A549 (cell line): ENCODE measurements at regions not wholly inside any gene's neighbourhood (a gene's known extent, or its start where the extent isn't known, plus 50 kb on each side); places are given as distances from the start of the nearest gene placed in this dataset.

Experiments used
- ATAC-seq, 2 experiments: fragments of 200-7000 bp in 1 of 2; fragments of >200 bp in 1 of 2; cut with Nextera tagmentation in 1 of 2; cut with Tn5 transposase in 1 of 2; 3 replicates each; pipeline versions ENCODE4 v1.8.0 to v1.9.1; 2018 to 2020; ENCODE audit warnings: mild to moderate bottlenecking in 1 of 2, moderate library complexity in 1 of 2
- CTCF ChIA-PET: fragments of 300-600 bp; sonication (Branson Sonifier 250); formaldehyde crosslinking; extraction: SDS; loops from one replicate; lab custom pipeline; 2021; ENCODE audit warnings: antibody characterized with exemption, inconsistent platforms; lab: Yijun Ruan, JAX
- POLR2A ChIA-PET: fragments of 350-600 bp; formaldehyde crosslinking; extraction: SDS; loops from one replicate; lab custom pipeline; 2021; ENCODE audit warnings: antibody characterized with exemption, inconsistent platforms; lab: Yijun Ruan, JAX
- DNase-seq, 2 experiments: peaks; one replicate each; pipeline versions ENCODE4 v3.0.0 to v3.0.0-alpha.2; 2011 to 2016; ENCODE audit warnings: low read depth in 1 of 2, low spot score in 1 of 2
- FAIRE-seq: peaks from 2 replicates; lab custom pipeline; 2011; peaks lifted over from hg19 to GRCh38; lab: Jason Lieb, UNC
- H3K27ac ChIP-seq, 2 experiments: fragments of >200 bp; sonication (Bioruptor Twin); formaldehyde crosslinking; 3 replicates each; pipeline ENCODE4 v1.5.1; 2016 to 2017
- H3K4me1 ChIP-seq: fragments of >200 bp; sonication (Bioruptor Twin); formaldehyde crosslinking; 3 replicates; pipeline ENCODE4 v1.6.1; 2016
- H3K4me2 ChIP-seq: fragments of >200 bp; sonication (Bioruptor Twin); formaldehyde crosslinking; 3 replicates; pipeline ENCODE4 v1.6.1; 2016
- H3K4me3 ChIP-seq: fragments of >200 bp; sonication (Bioruptor Twin); formaldehyde crosslinking; 3 replicates; pipeline ENCODE4 v1.5.1; 2016
- H3K9me3 ChIP-seq: fragments of >200 bp; sonication (Bioruptor Twin); formaldehyde crosslinking; 3 replicates; pipeline ENCODE4 v1.6.1; 2016
- BHLHE40 ChIP-seq: IDR thresholded peaks from 2 replicates; pipeline ENCODE4 v1.6.1; 2012; ENCODE audit warnings: low read depth, low read length, inconsistent platforms
- CBX8 ChIP-seq: fragments of 200-600 bp; sonication (generic); IDR thresholded peaks from 2 replicates; pipeline ENCODE4 v1.6.1; 2016
- CEBPB ChIP-seq, 2 experiments: fragments of >200 bp in 1 of 2; sonication (Bioruptor Twin) in 1 of 2; formaldehyde crosslinking in 1 of 2; IDR thresholded peaks; 2 replicates each; pipeline ENCODE4 v1.6.1; 2012 to 2016
- CHD4 ChIP-seq: fragments of 200-600 bp; sonication (generic); IDR thresholded peaks from 2 replicates; pipeline ENCODE4 v1.6.1; 2016; ENCODE audit warnings: antibody characterized with exemption, mild to moderate bottlenecking, borderline replicate concordance
- CTCF ChIP-seq: fragments of >200 bp; sonication (Bioruptor Twin); formaldehyde crosslinking; IDR thresholded peaks from 3 replicates; pipeline ENCODE4 v1.5.1; 2016
- FOXS1 ChIP-seq: fragments of 250-450 bp; sonication (Bioruptor Pico); IDR thresholded peaks from 2 replicates; pipeline ENCODE4 v1.5.0; 2020; ENCODE audit warnings: mild to moderate bottlenecking, moderate library complexity
- HOXB5 ChIP-seq: fragments of 250-450 bp; sonication (Bioruptor Pico); IDR thresholded peaks from 2 replicates; pipeline ENCODE4 v1.5.0; 2020; ENCODE audit warnings: mild to moderate bottlenecking, moderate library complexity
- JUN ChIP-seq, 2 experiments: fragments of >200 bp; sonication (Bioruptor Twin); formaldehyde crosslinking; IDR thresholded peaks; 2 replicates in 1 of 2; 3 replicates in 1 of 2; pipeline ENCODE4 v1.6.1; 2016 to 2017
- JUNB ChIP-seq: fragments of >200 bp; sonication (Bioruptor Twin); formaldehyde crosslinking; IDR thresholded peaks from 2 replicates; pipeline ENCODE4 v1.6.1; 2016
- KDM5A ChIP-seq: fragments of 200-600 bp; sonication (generic); IDR thresholded peaks from 2 replicates; pipeline ENCODE4 v1.6.1; 2016; ENCODE audit warnings: antibody characterized with exemption, mild to moderate bottlenecking
- MAX ChIP-seq: IDR thresholded peaks from 2 replicates; pipeline ENCODE4 v1.6.1; 2012
- NFE2L2 ChIP-seq: fragments of 150-350 bp; conservative IDR thresholded peaks from 2 replicates; pipeline ENCODE4 v1.6.1; 2014; ENCODE audit warnings: low read length
- NPAS2 ChIP-seq: fragments of 250-450 bp; sonication (Bioruptor Pico); IDR thresholded peaks from 2 replicates; pipeline ENCODE4 v1.8.0; 2022; ENCODE audit warnings: mild to moderate bottlenecking, moderate library complexity, borderline replicate concordance
- NR3C1 ChIP-seq: fragments of >200 bp; sonication (Bioruptor Twin); formaldehyde crosslinking; IDR thresholded peaks from 3 replicates; pipeline ENCODE4 v1.6.1; 2017
- PHF8 ChIP-seq: fragments of 200-600 bp; sonication (generic); IDR thresholded peaks from 2 replicates; pipeline ENCODE4 v1.6.1; 2016; ENCODE audit warnings: low read depth, mild to moderate bottlenecking, antibody characterized with exemption, moderate library complexity, borderline replicate concordance
- POLR2A ChIP-seq: IDR thresholded peaks from 2 replicates; pipeline ENCODE4 v1.6.1; 2012; ENCODE audit warnings: mild to moderate bottlenecking, low read length
- RCOR1 ChIP-seq: fragments of 150-350 bp; IDR thresholded peaks from 2 replicates; pipeline ENCODE4 v1.6.1; 2014; ENCODE audit warnings: antibody characterized with exemption, low read length, low read depth
- SMC3 ChIP-seq: fragments of >200 bp; sonication (Bioruptor Twin); formaldehyde crosslinking; IDR thresholded peaks from 3 replicates; pipeline ENCODE4 v1.6.1; 2018; ENCODE audit warnings: inconsistent platforms
- SREBF2 ChIP-seq: fragments of 450-650 bp; IDR thresholded peaks from 2 replicates; pipeline ENCODE4 v1.6.1; 2014; ENCODE audit warnings: mild to moderate bottlenecking, moderate library complexity
- TFCP2L1 ChIP-seq: fragments of 250-450 bp; sonication (Bioruptor Pico); IDR thresholded peaks from 2 replicates; pipeline ENCODE4 v1.5.0; 2021; ENCODE audit warnings: mild to moderate bottlenecking
- ZFP36 ChIP-seq: fragments of 450-650 bp; IDR thresholded peaks from 2 replicates; pipeline ENCODE4 v1.6.1; 2014; ENCODE audit warnings: borderline replicate concordance; ENCODE audit not compliant: partially characterized antibody
- ZNF302 ChIP-seq: fragments of 250-450 bp; sonication (Bioruptor Pico); IDR thresholded peaks from 2 replicates; pipeline ENCODE4 v1.9.0; 2021; ENCODE audit warnings: inconsistent platforms, mild to moderate bottlenecking, moderate library complexity
- WGBS: methylation state at CpG from one replicate; pipeline ENCODE4 v1.1.6; 2017; ENCODE audit errors: missing lambda C conversion rate; 5-methylcytosine and 5-hydroxymethylcytosine counted together
- TF ChIP-seq, protein P1 (sequence below): fragments of 200-600 bp; sonication (generic); IDR thresholded peaks from 2 replicates; pipeline ENCODE4 v1.6.1; 2016; ENCODE audit warnings: antibody characterized with exemption, mild to moderate bottlenecking, moderate library complexity
- TF ChIP-seq, protein P2 (sequence below): IDR thresholded peaks from 2 replicates; pipeline ENCODE4 v1.6.1; 2012; ENCODE audit warnings: low read depth, borderline replicate concordance
- TF ChIP-seq, protein P3 (sequence below): fragments of >200 bp; sonication (Bioruptor Twin); formaldehyde crosslinking; IDR thresholded peaks from 3 replicates; pipeline ENCODE4 v1.6.1; 2016

DNA sequence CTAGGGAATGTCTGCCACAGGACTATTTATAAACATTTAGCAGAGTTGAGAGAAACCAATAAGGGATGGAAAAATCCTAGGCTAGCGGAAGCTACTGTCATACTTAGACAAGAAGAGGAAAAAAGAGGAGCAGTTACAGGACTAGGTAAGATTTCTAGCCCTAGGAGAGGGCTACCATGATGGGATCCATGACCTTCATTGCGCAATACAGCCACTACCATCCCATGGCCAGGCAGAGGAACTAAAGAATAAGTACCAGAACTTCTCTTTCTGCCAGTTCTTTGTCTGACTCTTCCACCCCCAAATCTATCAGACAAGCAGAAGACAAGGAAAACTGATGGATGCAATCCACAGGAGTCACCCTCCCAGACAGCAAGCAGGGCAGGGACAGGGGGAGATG lies 417.0 kb upstream of the CHST9 start:
- DNase-seq (no peak), ATAC-seq (no peak), FAIRE-seq (no peak)
- TF ChIP-seq NFE2L2 (no peak), CEBPB (IDR thresholded peaks at IDR 0.05) (peak in 1 of 2 experiments; percentile 30; a peak in 1 of 4 replicates), SREBF2 (no peak)
- WGBS = 48% methylated on average over 2 of the region's 2 CpGs
- H3K27ac ChIP-seq = no peak overlapping the region
- no peaks in the 10 kb centered on the region for H3K4me1 ChIP-seq
- H3K9me3 ChIP-seq = no peaks in the 10 kb centered on the region
- CTCF ChIA-PET = no interaction called here
- POLR2A ChIA-PET = no interaction called here
- no peak overlapping the region for H3K4me3 ChIP-seq
- H3K4me2 ChIP-seq = no peak overlapping the region

DNA sequence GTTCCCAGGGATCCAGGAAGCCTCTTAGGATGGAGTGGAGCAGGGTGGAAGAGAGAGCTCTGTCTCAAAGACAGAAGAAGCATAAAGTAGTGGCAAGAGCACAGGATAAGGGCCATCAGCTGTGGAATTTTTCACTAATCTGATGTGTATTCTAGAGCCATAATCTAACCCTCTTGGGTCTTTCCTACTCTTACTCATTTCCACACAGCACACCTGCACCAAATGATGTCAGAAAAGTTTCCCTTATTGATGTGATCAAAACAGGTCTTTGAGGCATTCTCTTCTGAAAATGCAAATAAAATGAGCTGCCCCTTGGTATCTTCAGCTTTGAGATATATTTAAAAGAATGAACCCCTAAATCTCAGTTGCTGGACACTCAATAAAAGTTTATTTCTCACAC lies 415.1 kb upstream of the CHST9 start:
- CTCF ChIA-PET = interaction anchor here (1.1 to 1.6 kb wide), 3 partner anchors 12 to 589 kb away, joined by 4 to 6 read pairs (median 4); no protein-coding TSS in a partner anchor
- DNase-seq (no peak), FAIRE-seq (no peak), ATAC-seq (no peak)
- no peak overlapping the region for H3K27ac ChIP-seq
- H3K4me3 ChIP-seq = no peak overlapping the region
- no peak overlapping the region for H3K4me2 ChIP-seq
- TF ChIP-seq BHLHE40 (no peak), SMC3 (no peak), JUN (IDR thresholded peaks at IDR 0.05) (no peak), CBX8 (no peak), MAX (no peak), JUNB (no peak), ZFP36 (no peak), ZNF302 (CRISPR knock-in tag) (no peak), HOXB5 (CRISPR knock-in tag) (no peak), NR3C1 (no peak), KDM5A (no peak), FOXS1 (no peak)
- TF ChIP-seq, protein P1, sequence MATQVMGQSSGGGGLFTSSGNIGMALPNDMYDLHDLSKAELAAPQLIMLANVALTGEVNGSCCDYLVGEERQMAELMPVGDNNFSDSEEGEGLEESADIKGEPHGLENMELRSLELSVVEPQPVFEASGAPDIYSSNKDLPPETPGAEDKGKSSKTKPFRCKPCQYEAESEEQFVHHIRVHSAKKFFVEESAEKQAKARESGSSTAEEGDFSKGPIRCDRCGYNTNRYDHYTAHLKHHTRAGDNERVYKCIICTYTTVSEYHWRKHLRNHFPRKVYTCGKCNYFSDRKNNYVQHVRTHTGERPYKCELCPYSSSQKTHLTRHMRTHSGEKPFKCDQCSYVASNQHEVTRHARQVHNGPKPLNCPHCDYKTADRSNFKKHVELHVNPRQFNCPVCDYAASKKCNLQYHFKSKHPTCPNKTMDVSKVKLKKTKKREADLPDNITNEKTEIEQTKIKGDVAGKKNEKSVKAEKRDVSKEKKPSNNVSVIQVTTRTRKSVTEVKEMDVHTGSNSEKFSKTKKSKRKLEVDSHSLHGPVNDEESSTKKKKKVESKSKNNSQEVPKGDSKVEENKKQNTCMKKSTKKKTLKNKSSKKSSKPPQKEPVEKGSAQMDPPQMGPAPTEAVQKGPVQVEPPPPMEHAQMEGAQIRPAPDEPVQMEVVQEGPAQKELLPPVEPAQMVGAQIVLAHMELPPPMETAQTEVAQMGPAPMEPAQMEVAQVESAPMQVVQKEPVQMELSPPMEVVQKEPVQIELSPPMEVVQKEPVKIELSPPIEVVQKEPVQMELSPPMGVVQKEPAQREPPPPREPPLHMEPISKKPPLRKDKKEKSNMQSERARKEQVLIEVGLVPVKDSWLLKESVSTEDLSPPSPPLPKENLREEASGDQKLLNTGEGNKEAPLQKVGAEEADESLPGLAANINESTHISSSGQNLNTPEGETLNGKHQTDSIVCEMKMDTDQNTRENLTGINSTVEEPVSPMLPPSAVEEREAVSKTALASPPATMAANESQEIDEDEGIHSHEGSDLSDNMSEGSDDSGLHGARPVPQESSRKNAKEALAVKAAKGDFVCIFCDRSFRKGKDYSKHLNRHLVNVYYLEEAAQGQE = no peak
- TF ChIP-seq, protein P2, sequence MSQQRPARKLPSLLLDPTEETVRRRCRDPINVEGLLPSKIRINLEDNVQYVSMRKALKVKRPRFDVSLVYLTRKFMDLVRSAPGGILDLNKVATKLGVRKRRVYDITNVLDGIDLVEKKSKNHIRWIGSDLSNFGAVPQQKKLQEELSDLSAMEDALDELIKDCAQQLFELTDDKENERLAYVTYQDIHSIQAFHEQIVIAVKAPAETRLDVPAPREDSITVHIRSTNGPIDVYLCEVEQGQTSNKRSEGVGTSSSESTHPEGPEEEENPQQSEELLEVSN = no peak
- H3K4me1 ChIP-seq = no peaks in the 10 kb centered on the region
- POLR2A ChIA-PET = no interaction called here
- H3K9me3 ChIP-seq = no peaks in the 10 kb centered on the region

- ChIA-PET POLR2A (no interaction called here), CTCF (interaction anchor here (0.5 to 1.6 kb wide), 4 partner anchors 581 to 588 kb away, joined by 3 to 6 read pairs (median 4); no protein-coding TSS in a partner anchor)
- WGBS = 0% methylated on average over 1 of the region's 1 CpG
- Histone ChIP-seq H3K9me3 (no peaks in the 10 kb centered on the region), H3K27ac (no peak overlapping the region), H3K4me2 (no peak overlapping the region), H3K4me3 (no peak overlapping the region), H3K4me1 (no peaks in the 10 kb centered on the region)
- peak in 1 of 2 experiments; percentile 65; a peak in 3 of 6 replicates for ATAC-seq
- DNase-seq = peak; percentile 11 to 39
- FAIRE-seq = no peak
- TF ChIP-seq, protein P3, sequence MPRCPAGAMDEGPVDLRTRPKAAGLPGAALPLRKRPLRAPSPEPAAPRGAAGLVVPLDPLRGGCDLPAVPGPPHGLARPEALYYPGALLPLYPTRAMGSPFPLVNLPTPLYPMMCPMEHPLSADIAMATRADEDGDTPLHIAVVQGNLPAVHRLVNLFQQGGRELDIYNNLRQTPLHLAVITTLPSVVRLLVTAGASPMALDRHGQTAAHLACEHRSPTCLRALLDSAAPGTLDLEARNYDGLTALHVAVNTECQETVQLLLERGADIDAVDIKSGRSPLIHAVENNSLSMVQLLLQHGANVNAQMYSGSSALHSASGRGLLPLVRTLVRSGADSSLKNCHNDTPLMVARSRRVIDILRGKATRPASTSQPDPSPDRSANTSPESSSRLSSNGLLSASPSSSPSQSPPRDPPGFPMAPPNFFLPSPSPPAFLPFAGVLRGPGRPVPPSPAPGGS = no peak
- no peak for TF ChIP-seq POLR2A
- no peak for TF ChIP-seq NFE2L2
- TF ChIP-seq RCOR1 = no peak
- TF ChIP-seq CHD4 = no peak
- TF ChIP-seq NPAS2 (CRISPR knock-in tag) = no peak
- no peak for TF ChIP-seq TFCP2L1 (CRISPR knock-in tag)
- no peak for TF ChIP-seq CBX8
- TF ChIP-seq CTCF = peak; percentile 57
- TF ChIP-seq BHLHE40 = no peak
- peak; percentile 47; the same call in 2 of the 3 replicates for TF ChIP-seq SMC3
- no peak for TF ChIP-seq NR3C1
- TF ChIP-seq PHF8 = no peak
Observed at GRCh38 chr18:27599202-27599829, 414.2 kb upstream of the CHST9 start.
